Liver (tissue), 8 donors: ENCODE measurements at regions not wholly inside any gene's neighbourhood (a gene's known extent, or its start where the extent isn't known, plus 50 kb on each side); places are given as distances from the start of the nearest gene placed in this dataset.

Experiments
- DNase-seq: peaks from one replicate; pipeline ENCODE4 v3.0.0-alpha.2; 2017; ENCODE audit warnings: low spot score
- H3K27ac ChIP-seq, 2 donors: one replicate each; pipeline ENCODE4 v1.7.0; 2013; ENCODE audit warnings: inconsistent platforms in 2 of 2, low read length in 2 of 2, control low read depth in 1 of 2, low read depth in 1 of 2, mild to moderate bottlenecking in 1 of 2
- H3K27me3 ChIP-seq, 4 donors: one replicate each; pipeline versions ENCODE4 v1.6.1 to v1.7.0; 2013; ENCODE audit warnings: low read length in 3 of 4, inconsistent platforms in 1 of 4, mild to moderate bottlenecking in 1 of 4, moderate library complexity in 1 of 4; ENCODE audit not compliant: control insufficient read depth in 4 of 4, insufficient read depth in 4 of 4
- H3K36me3 ChIP-seq, 4 donors: one replicate each; pipeline versions ENCODE4 v1.6.1 to v1.7.0; 2013; ENCODE audit warnings: low read length in 3 of 4, mild to moderate bottlenecking in 3 of 4, low read depth in 1 of 4, moderate library complexity in 1 of 4; ENCODE audit not compliant: control insufficient read depth in 4 of 4, insufficient read depth in 3 of 4
- H3K4me1 ChIP-seq, 4 donors: one replicate each; pipeline versions ENCODE4 v1.6.1 to v1.7.0; 2013; ENCODE audit warnings: low read length in 3 of 4, mild to moderate bottlenecking in 3 of 4, moderate library complexity in 1 of 4; ENCODE audit not compliant: control insufficient read depth in 4 of 4, insufficient read depth in 4 of 4
- H3K4me3 ChIP-seq, 3 donors: one replicate each; pipeline versions ENCODE4 v1.6.1 to v1.7.0; 2013; ENCODE audit warnings: low read length in 3 of 3, control low read depth in 1 of 3, low read depth in 1 of 3, mild to moderate bottlenecking in 1 of 3
- H3K9ac ChIP-seq, 2 donors: one replicate each; pipeline ENCODE4 v1.7.0; 2013; ENCODE audit warnings: low read length in 2 of 2, mild to moderate bottlenecking in 2 of 2, moderate library complexity in 2 of 2, control low read depth in 1 of 2, low read depth in 1 of 2
- H3K9me3 ChIP-seq, 4 donors: one replicate each; pipeline versions ENCODE4 v1.6.1 to v1.7.0; 2013; ENCODE audit warnings: low read length in 3 of 4; ENCODE audit not compliant: control insufficient read depth in 4 of 4
- ATF3 ChIP-seq: IDR thresholded peaks from 2 replicates; pipeline ENCODE4 v1.6.1; 2016; ENCODE audit warnings: antibody characterized with exemption
- EGR1 ChIP-seq, 2 donors: IDR thresholded peaks; 2 replicates each; pipeline ENCODE4 v1.6.1; 2016 to 2018; ENCODE audit warnings: antibody characterized with exemption in 2 of 2, low read depth in 2 of 2
- FOXA1 ChIP-seq: IDR thresholded peaks from 2 replicates; pipeline ENCODE4 v1.6.1; 2016; ENCODE audit warnings: antibody characterized with exemption
- FOXA2 ChIP-seq: IDR thresholded peaks from 2 replicates; pipeline ENCODE4 v1.6.1; 2016; ENCODE audit warnings: antibody characterized with exemption
- GABPA ChIP-seq, 2 donors: IDR thresholded peaks in 1 of 2; conservative IDR thresholded peaks in 1 of 2; 2 replicates each; pipeline ENCODE4 v1.6.1; 2016; ENCODE audit warnings: antibody characterized with exemption in 2 of 2, mild to moderate bottlenecking in 1 of 2, moderate library complexity in 1 of 2
- HNF4A ChIP-seq, 2 donors: conservative IDR thresholded peaks; 2 replicates each; pipeline ENCODE4 v1.6.1; 2016; ENCODE audit warnings: antibody characterized with exemption in 2 of 2, mild to moderate bottlenecking in 2 of 2
- HNF4G ChIP-seq: IDR thresholded peaks from 2 replicates; pipeline ENCODE4 v1.6.1; 2016; ENCODE audit warnings: antibody characterized with exemption
- JUND ChIP-seq, 2 donors: IDR thresholded peaks; 2 replicates each; pipeline ENCODE4 v1.6.1; 2016; ENCODE audit warnings: antibody characterized with exemption in 2 of 2
- MAX ChIP-seq: IDR thresholded peaks from 2 replicates; pipeline ENCODE4 v1.6.1; 2016; ENCODE audit warnings: antibody characterized with exemption
- NR2F2 ChIP-seq: IDR thresholded peaks from 2 replicates; pipeline ENCODE4 v1.6.1; 2016; ENCODE audit warnings: antibody characterized with exemption
- REST ChIP-seq: IDR thresholded peaks from 2 replicates; pipeline ENCODE4 v1.6.1; 2016; ENCODE audit warnings: antibody characterized with exemption, mild to moderate bottlenecking
- RXRA ChIP-seq, 2 donors: IDR thresholded peaks; 2 replicates each; pipeline ENCODE4 v1.6.1; 2017 to 2018; ENCODE audit warnings: antibody characterized with exemption in 2 of 2, mild to moderate bottlenecking in 1 of 2
- SP1 ChIP-seq: IDR thresholded peaks from 2 replicates; pipeline ENCODE4 v1.6.1; 2018; ENCODE audit warnings: antibody characterized with exemption, mild to moderate bottlenecking
- TAF1 ChIP-seq: conservative IDR thresholded peaks from 2 replicates; pipeline ENCODE4 v1.6.1; 2016; ENCODE audit warnings: antibody characterized with exemption, mild to moderate bottlenecking
- YY1 ChIP-seq: IDR thresholded peaks from 2 replicates; pipeline ENCODE4 v1.6.1; 2016; ENCODE audit warnings: antibody characterized with exemption, mild to moderate bottlenecking
- ZBTB33 ChIP-seq: IDR thresholded peaks from 2 replicates; pipeline ENCODE4 v1.6.1; 2016; ENCODE audit warnings: antibody characterized with exemption
- WGBS: extraction: QIAGEN DNeasy Blood & Tissue Kit; methylation state at CpG from one replicate; pipeline ENCODE4 v1.1.7; 2013; 5-methylcytosine and 5-hydroxymethylcytosine counted together
- TF ChIP-seq, protein P1 (sequence below): fragments of 150-350 bp; IDR thresholded peaks from 2 replicates; pipeline ENCODE4 v1.5.1; 2017; ENCODE audit warnings: improper control_type of control experiment, low read depth, low read length; ENCODE audit not compliant: missing input control
- donor health status: healthy.
- donor health status: healthy.
- donor health status: healthy.
- donor health status: healthy.
- donor health status: healthy.

GRCh38 chr6:114713690-114714089 is 370.9 kb upstream of the HS3ST5 start:
- Histone ChIP-seq H3K27me3 (peaks cover 0 to 3% (median 0%) of the 10 kb centered on the region in 4 donors), H3K9me3 (no peaks in the 10 kb centered on the region), H3K36me3 (no peaks in the 10 kb centered on the region), H3K27ac (no peak overlapping the region), H3K9ac (no peak overlapping the region), H3K4me3 (no peak overlapping the region), H3K4me1 (no peaks in the 10 kb centered on the region)
- DNase-seq: no peak
- TF ChIP-seq YY1 (no peak), GABPA (IDR thresholded peaks at IDR 0.05 in 1 of 2, conservative IDR thresholded peaks at IDR 0.05 in 1 of 2) (no peak), HNF4G (no peak), NR2F2 (no peak), TAF1 (no peak), FOXA2 (no peak), EGR1 (IDR thresholded peaks at IDR 0.05; ENCODE audit: low read depth in 2 of 2) (no peak), ATF3 (no peak)
- 67% methylated on average over 2 of the region's 2 CpGs for WGBS

DNA sequence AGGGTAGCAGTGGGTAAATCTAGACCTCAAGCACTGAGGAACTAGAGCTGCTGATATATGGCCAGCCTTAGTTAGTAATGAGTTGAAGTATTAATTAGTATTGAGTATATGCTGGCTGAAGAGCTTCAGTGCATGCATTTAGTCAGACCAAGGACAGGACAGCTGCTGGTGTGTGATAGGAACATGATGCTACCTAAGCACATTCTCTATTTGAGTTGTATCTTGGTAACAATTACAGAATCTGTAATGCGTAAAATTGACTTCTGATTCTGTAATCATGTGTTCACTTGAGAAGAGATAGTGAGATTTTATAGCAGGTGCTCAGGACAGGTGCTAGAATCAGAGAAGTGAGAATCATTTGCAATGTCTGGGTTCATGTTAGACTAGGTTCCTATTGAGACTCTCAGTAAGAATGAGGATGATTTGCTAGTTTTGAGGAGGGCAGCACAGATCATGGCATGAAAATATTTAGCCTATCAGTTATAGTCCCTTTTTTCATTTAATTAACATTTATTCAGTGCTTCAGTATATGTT is 369.4 kb upstream of the HS3ST5 start:
- 84% methylated on average over 1 of the region's 1 CpG for WGBS
- DNase-seq: no peak
- Histone ChIP-seq H3K4me1 (no peaks in the 10 kb centered on the region), H3K27me3 (peaks cover 0 to 3% (median 0%) of the 10 kb centered on the region in 4 donors), H3K27ac (no peak overlapping the region), H3K4me3 (no peak overlapping the region), H3K9ac (no peak overlapping the region), H3K9me3 (no peaks in the 10 kb centered on the region), H3K36me3 (no peaks in the 10 kb centered on the region)
- no peak for TF ChIP-seq MAX
- no peak for TF ChIP-seq SP1
- TF ChIP-seq, protein P1, sequence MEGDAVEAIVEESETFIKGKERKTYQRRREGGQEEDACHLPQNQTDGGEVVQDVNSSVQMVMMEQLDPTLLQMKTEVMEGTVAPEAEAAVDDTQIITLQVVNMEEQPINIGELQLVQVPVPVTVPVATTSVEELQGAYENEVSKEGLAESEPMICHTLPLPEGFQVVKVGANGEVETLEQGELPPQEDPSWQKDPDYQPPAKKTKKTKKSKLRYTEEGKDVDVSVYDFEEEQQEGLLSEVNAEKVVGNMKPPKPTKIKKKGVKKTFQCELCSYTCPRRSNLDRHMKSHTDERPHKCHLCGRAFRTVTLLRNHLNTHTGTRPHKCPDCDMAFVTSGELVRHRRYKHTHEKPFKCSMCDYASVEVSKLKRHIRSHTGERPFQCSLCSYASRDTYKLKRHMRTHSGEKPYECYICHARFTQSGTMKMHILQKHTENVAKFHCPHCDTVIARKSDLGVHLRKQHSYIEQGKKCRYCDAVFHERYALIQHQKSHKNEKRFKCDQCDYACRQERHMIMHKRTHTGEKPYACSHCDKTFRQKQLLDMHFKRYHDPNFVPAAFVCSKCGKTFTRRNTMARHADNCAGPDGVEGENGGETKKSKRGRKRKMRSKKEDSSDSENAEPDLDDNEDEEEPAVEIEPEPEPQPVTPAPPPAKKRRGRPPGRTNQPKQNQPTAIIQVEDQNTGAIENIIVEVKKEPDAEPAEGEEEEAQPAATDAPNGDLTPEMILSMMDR: no peak
- no peak for TF ChIP-seq HNF4G
- no peak for TF ChIP-seq TAF1
- TF ChIP-seq REST: no peak
- TF ChIP-seq ATF3: no peak
- TF ChIP-seq HNF4A (conservative IDR thresholded peaks at IDR 0.05): no peak
- TF ChIP-seq RXRA (IDR thresholded peaks at IDR 0.05): no peak
- TF ChIP-seq NR2F2: no peak
- TF ChIP-seq FOXA1: no peak
- TF ChIP-seq GABPA (IDR thresholded peaks at IDR 0.05 in 1 of 2, conservative IDR thresholded peaks at IDR 0.05 in 1 of 2): no peak
- TF ChIP-seq JUND (IDR thresholded peaks at IDR 0.05): no peak
- TF ChIP-seq ZBTB33: no peak
- TF ChIP-seq FOXA2: no peak
